HepG2 (cell line): ENCODE measurements at regions not wholly inside any gene's neighbourhood (a gene's known extent, or its start where the extent isn't known, plus 50 kb on each side); places are given as distances from the start of the nearest gene placed in this dataset.

Source experiments
- HCFC1 ChIP-seq: fragments of 150-350 bp; IDR thresholded peaks from 2 replicates; pipeline ENCODE4 v1.6.1; 2014; ENCODE audit warnings: low read depth, low read length
- POLR2AphosphoS2 ChIP-seq: IDR thresholded peaks from 2 replicates; pipeline ENCODE4 v1.6.1; 2011; ENCODE audit warnings: low read depth, low read length, improper control_type of control experiment
- THRA ChIP-seq: sonication (generic); formaldehyde crosslinking; IDR thresholded peaks from 2 replicates; pipeline ENCODE4 v1.4.0; 2020; ENCODE audit warnings: missing genetic modification reagents, borderline replicate concordance
- ZFP1 ChIP-seq: IDR thresholded peaks from 2 replicates; pipeline ENCODE4 v1.6.1; 2016
- ZFP37 ChIP-seq: sonication (generic); formaldehyde crosslinking; IDR thresholded peaks from 2 replicates; pipeline ENCODE4 v1.4.0; 2020; ENCODE audit warnings: missing genetic modification reagents, borderline replicate concordance
- ZNF558 ChIP-seq: sonication (generic); formaldehyde crosslinking; IDR thresholded peaks from 2 replicates; pipeline ENCODE4 v1.9.0; 2022; ENCODE audit warnings: mild to moderate bottlenecking, missing genetic modification reagents, borderline replicate concordance

GRCh38 chr2:43161650-43162510 lies 64.5 kb downstream of the ZFP36L2 start:
- TF ChIP-seq THRA (CRISPR knock-in tag) (no peak), ZNF558 (no peak), HCFC1 (no peak), POLR2AphosphoS2 (no peak), ZFP37 (CRISPR knock-in tag) (no peak), ZFP1 (no peak)
